PC-3 (cell line): ENCODE measurements at regions not wholly inside any gene's neighbourhood (a gene's known extent, or its start where the extent isn't known, plus 50 kb on each side); places are given as distances from the start of the nearest gene placed in this dataset.

Experiments used
- ATAC-seq: fragments of 200-7000 bp; cut with Tn5 transposase; 2 replicates; pipeline ENCODE4 v1.9.1; 2020; ENCODE audit warnings: mild to moderate bottlenecking, moderate library complexity
- BruUV-seq: library from RNA; stranded (reverse); fragments of 400-500 nt; replicated peaks from 2 replicates; lab custom pipeline; 2021; lab: Mats Ljungman, UMichigan
- CTCF ChIA-PET: fragments of 300-600 bp; sonication (Branson Sonifier 250); formaldehyde crosslinking; loops from one replicate; lab custom pipeline; 2022; ENCODE audit warnings: antibody characterized with exemption; lab: Charles Lee
- POLR2A ChIA-PET: fragments of 300-600 bp; sonication (Branson Sonifier 250); formaldehyde crosslinking; loops from one replicate; lab custom pipeline; 2022; ENCODE audit warnings: antibody characterized with exemption; ENCODE audit not compliant: unreplicated experiment; lab: Charles Lee
- DNase-seq: peaks from one replicate; pipeline ENCODE4 v3.0.0-alpha.2; 2015
- H2AFZ ChIP-seq: fragments of 300-600 bp; sonication (generic); 2 replicates; pipeline ENCODE4 v1.6.0; 2016; ENCODE audit warnings: antibody characterized with exemption, low read length
- H3F3A ChIP-seq: fragments of 300-600 bp; sonication (generic); one replicate; pipeline ENCODE4 v1.6.0; 2017; ENCODE audit warnings: antibody characterized with exemption, low read length, control low read depth, mild to moderate bottlenecking; ENCODE audit not compliant: unreplicated experiment
- H3K27ac ChIP-seq: fragments of 300-600 bp; sonication (generic); 2 replicates; pipeline ENCODE4 v1.5.1; 2016; ENCODE audit warnings: mild to moderate bottlenecking, low read length
- H3K27me3 ChIP-seq: fragments of 300-600 bp; sonication (generic); 2 replicates; pipeline ENCODE4 v1.6.1; 2016; ENCODE audit warnings: low read length, mixed read lengths
- H3K36me3 ChIP-seq: fragments of 300-600 bp; sonication (generic); 2 replicates; pipeline ENCODE4 v1.6.1; 2016; ENCODE audit warnings: low read depth, mixed run types, low read length, mixed read lengths
- H3K4me1 ChIP-seq: fragments of 300-600 bp; sonication (generic); 2 replicates; pipeline ENCODE4 v1.5.1; 2016; ENCODE audit warnings: low read length; ENCODE audit not compliant: insufficient read depth
- H3K4me2 ChIP-seq: fragments of 300-600 bp; sonication (generic); 2 replicates; pipeline ENCODE4 v1.6.0; 2016; ENCODE audit warnings: low read length
- H3K4me3 ChIP-seq: fragments of 300-600 bp; sonication (generic); 2 replicates; pipeline ENCODE4 v1.5.1; 2016; ENCODE audit warnings: mild to moderate bottlenecking, low read length, mixed read lengths
- H3K79me2 ChIP-seq: fragments of 300-600 bp; sonication (generic); 2 replicates; pipeline ENCODE4 v1.6.1; 2017; ENCODE audit warnings: low read length, mixed read lengths
- H3K9ac ChIP-seq: fragments of 300-600 bp; sonication (generic); 2 replicates; pipeline ENCODE4 v1.6.0; 2016; ENCODE audit warnings: mild to moderate bottlenecking, low read length
- H3K9me2 ChIP-seq: fragments of 300-600 bp; sonication (generic); replicated peaks from 2 replicates; pipeline ENCODE4 v1.6.1; 2016; ENCODE audit warnings: mixed run types, low read length, mixed read lengths
- H3K9me3 ChIP-seq: fragments of 300-600 bp; sonication (generic); 2 replicates; pipeline ENCODE4 v1.6.1; 2016; ENCODE audit warnings: low read length, mixed read lengths
- H4K20me1 ChIP-seq: fragments of 300-600 bp; sonication (generic); 2 replicates; pipeline ENCODE4 v1.6.1; 2016; ENCODE audit warnings: low read length, mixed read lengths
- EZH2 ChIP-seq: fragments of 300-600 bp; sonication (generic); IDR thresholded peaks from one replicate; pipeline ENCODE4 v1.6.1; 2017; ENCODE audit warnings: antibody characterized with exemption, mild to moderate bottlenecking, low read length; ENCODE audit not compliant: unreplicated experiment
- EZH2phosphoT487 ChIP-seq: fragments of 300-600 bp; sonication (generic); IDR thresholded peaks from 2 replicates; pipeline ENCODE4 v1.6.1; 2018; ENCODE audit warnings: mild to moderate bottlenecking, antibody characterized with exemption, low read length, borderline replicate concordance
- intact Hi-C: fragments of 100-400 bp; cut with micrococcal nuclease; formaldehyde crosslinking; loops from 2 replicates; pipeline ENCODE4 v1.9.0; 2023
- TF ChIP-seq, protein P1 (sequence below): fragments of 300-600 bp; sonication (generic); conservative IDR thresholded peaks from 2 replicates; pipeline ENCODE4 v1.5.1; 2017; ENCODE audit warnings: antibody characterized with exemption, low read depth, mild to moderate bottlenecking, low read length

- Histone ChIP-seq H3K27me3 (no peaks in the 10 kb centered on the region; the same call in 1 of the 2 replicates), H3K4me3 (no peak overlapping the region), H3K79me2 (no peaks in the 10 kb centered on the region), H2AFZ (peak overlapping the region; percentile 66; the same call in 1 of the 2 replicates), H3K36me3 (no peaks in the 10 kb centered on the region), H3K9me2 (no peaks in the 10 kb centered on the region), H3K9ac (no peak overlapping the region), H3K27ac (no peak overlapping the region), H3F3A (no peaks in the 10 kb centered on the region), H3K4me2 (peak overlapping the region; percentile 15; the same call in 1 of the 2 replicates), H3K9me3 (no peaks in the 10 kb centered on the region), H4K20me1 (no peaks in the 10 kb centered on the region), H3K4me1 (no peaks in the 10 kb centered on the region)
- TF ChIP-seq EZH2phosphoT487 (no peak), EZH2 (no peak)
- TF ChIP-seq, protein P1, sequence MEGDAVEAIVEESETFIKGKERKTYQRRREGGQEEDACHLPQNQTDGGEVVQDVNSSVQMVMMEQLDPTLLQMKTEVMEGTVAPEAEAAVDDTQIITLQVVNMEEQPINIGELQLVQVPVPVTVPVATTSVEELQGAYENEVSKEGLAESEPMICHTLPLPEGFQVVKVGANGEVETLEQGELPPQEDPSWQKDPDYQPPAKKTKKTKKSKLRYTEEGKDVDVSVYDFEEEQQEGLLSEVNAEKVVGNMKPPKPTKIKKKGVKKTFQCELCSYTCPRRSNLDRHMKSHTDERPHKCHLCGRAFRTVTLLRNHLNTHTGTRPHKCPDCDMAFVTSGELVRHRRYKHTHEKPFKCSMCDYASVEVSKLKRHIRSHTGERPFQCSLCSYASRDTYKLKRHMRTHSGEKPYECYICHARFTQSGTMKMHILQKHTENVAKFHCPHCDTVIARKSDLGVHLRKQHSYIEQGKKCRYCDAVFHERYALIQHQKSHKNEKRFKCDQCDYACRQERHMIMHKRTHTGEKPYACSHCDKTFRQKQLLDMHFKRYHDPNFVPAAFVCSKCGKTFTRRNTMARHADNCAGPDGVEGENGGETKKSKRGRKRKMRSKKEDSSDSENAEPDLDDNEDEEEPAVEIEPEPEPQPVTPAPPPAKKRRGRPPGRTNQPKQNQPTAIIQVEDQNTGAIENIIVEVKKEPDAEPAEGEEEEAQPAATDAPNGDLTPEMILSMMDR: no peak
- BruUV-seq: no TSS peak
- ATAC-seq (no peak), DNase-seq (no peak)
- POLR2A ChIA-PET: no interaction called here
- intact Hi-C loops: no loop called here
- CTCF ChIA-PET: no interaction called here
These were observed 524.9 kb upstream of the PROK2 start for GRCh38 chr3:72309661-72310418.

DNA sequence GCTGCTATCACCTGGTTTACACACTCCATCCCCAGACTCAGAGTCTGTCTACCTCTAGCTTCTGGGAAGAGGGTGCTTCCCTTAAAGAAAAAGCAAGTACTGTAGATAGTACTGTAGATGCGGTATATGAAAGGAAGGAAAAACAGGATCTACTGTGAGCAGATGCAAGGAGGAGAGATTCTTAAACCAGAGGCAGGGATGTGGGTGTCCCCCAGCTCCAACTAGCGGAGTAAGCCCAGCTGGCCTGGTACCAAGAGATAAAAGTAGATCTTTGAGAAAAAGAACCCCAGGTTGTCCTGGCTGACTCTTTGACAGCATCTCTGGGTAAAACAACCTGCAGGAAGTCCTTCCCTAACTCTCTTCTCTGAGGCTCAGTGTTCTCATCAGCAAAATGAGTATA is 523.7 kb upstream of the PROK2 start:
- ChIA-PET CTCF (no interaction called here), POLR2A (no interaction called here)
- no peaks in the 10 kb centered on the region for H3K9me3 ChIP-seq
- H3K4me2 ChIP-seq: no peak overlapping the region
- no peak for ATAC-seq
- no peaks in the 10 kb centered on the region for H3K4me1 ChIP-seq
- no peaks in the 10 kb centered on the region for H3F3A ChIP-seq
- H3K79me2 ChIP-seq: no peaks in the 10 kb centered on the region
- H3K9ac ChIP-seq: no peak overlapping the region
- TF ChIP-seq, protein P1: no peak
- TF ChIP-seq EZH2: no peak
- no peak for TF ChIP-seq EZH2phosphoT487
- H3K9me2 ChIP-seq: no peaks in the 10 kb centered on the region
- peaks cover 3% of the 10 kb centered on the region; the same call in 1 of the 2 replicates for H3K27me3 ChIP-seq
- H3K4me3 ChIP-seq: no peak overlapping the region
- no peaks in the 10 kb centered on the region for H4K20me1 ChIP-seq
- no peak for DNase-seq
- intact Hi-C loops: no loop called here
- H3K36me3 ChIP-seq: no peaks in the 10 kb centered on the region
- no peak overlapping the region for H3K27ac ChIP-seq
- no peak overlapping the region for H2AFZ ChIP-seq
- no TSS peak for BruUV-seq

GRCh38 chr3:72307438-72308115 is 522.6 kb upstream of the PROK2 start:
- intact Hi-C loops: no loop called here
- H3K79me2 ChIP-seq: no peaks in the 10 kb centered on the region
- no peak overlapping the region for H3K4me2 ChIP-seq
- no peak for TF ChIP-seq EZH2
- TF ChIP-seq, protein P1: no peak
- TF ChIP-seq EZH2phosphoT487: no peak
- H3K36me3 ChIP-seq: no peaks in the 10 kb centered on the region
- H3K9me3 ChIP-seq: no peaks in the 10 kb centered on the region
- no peaks in the 10 kb centered on the region for H3K4me1 ChIP-seq
- H3K9me2 ChIP-seq: no peaks in the 10 kb centered on the region
- BruUV-seq: no TSS peak
- no peak overlapping the region for H3K4me3 ChIP-seq
- DNase-seq (no peak), ATAC-seq (no peak)
- H3K27me3 ChIP-seq: peaks cover 7% of the 10 kb centered on the region
- ChIA-PET CTCF (no interaction called here), POLR2A (no interaction called here)
- H4K20me1 ChIP-seq: no peaks in the 10 kb centered on the region
- H3K27ac ChIP-seq: no peak overlapping the region
- H3K9ac ChIP-seq: no peak overlapping the region
- H3F3A ChIP-seq: no peaks in the 10 kb centered on the region
- H2AFZ ChIP-seq: no peak overlapping the region
